Hematopoietic multipotent progenitor cell (in vitro differentiated cells): ENCODE measurements at regions not wholly inside any gene's neighbourhood (a gene's known extent, or its start where the extent isn't known, plus 50 kb on each side); places are given as distances from the start of the nearest gene placed in this dataset.
"Not testable (repeated sequence)": the region's sequence is repeated elsewhere in the genome, so short reads cannot be mapped to it uniquely, and the experiment has no call there.

ENCODE experiments used
- DNase-seq, 3 donors: peaks; one replicate each; pipeline ENCODE4 v3.0.0-alpha.2; 2011 to 2015; ENCODE audit warnings: low read depth in 2 of 3, low spot score in 2 of 3

DNA sequence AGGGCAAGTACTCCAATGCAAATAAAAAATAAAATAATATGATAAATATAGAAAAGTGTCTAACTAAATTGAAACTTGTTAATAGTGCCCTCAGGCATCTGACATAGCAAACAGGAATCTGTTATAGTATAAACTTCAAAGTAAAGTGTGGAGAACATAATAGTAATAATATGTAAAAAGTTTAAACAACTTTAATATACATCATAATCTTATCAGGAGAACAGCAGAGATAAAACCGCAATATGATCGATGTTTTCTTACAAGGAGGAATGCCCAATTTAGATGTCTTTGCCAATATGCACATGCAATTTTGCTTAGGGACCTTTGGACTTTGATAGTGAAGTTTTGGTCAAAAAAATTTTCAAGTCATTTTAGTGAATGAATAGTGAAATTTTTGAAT, 514.8 kb upstream of the IMPG1 start:
- no peak for DNase-seq

- no peak for DNase-seq
Observed at GRCh38 chr6:76584121-76584520, 511.7 kb upstream of the IMPG1 start.

- DNase-seq: no peak
Observed at GRCh38 chr6:76578746-76579145, 506.3 kb upstream of the IMPG1 start.

- DNase-seq: no peak
Observed at GRCh38 chr6:76574746-76575145, 502.3 kb upstream of the IMPG1 start.

- no peak for DNase-seq
Observed at GRCh38 chr6:76565932-76566331, 493.5 kb upstream of the IMPG1 start.

GRCh38 chr6:76562371-76562770, 489.9 kb upstream of the IMPG1 start:
- DNase-seq: not testable (repeated sequence)

DNA sequence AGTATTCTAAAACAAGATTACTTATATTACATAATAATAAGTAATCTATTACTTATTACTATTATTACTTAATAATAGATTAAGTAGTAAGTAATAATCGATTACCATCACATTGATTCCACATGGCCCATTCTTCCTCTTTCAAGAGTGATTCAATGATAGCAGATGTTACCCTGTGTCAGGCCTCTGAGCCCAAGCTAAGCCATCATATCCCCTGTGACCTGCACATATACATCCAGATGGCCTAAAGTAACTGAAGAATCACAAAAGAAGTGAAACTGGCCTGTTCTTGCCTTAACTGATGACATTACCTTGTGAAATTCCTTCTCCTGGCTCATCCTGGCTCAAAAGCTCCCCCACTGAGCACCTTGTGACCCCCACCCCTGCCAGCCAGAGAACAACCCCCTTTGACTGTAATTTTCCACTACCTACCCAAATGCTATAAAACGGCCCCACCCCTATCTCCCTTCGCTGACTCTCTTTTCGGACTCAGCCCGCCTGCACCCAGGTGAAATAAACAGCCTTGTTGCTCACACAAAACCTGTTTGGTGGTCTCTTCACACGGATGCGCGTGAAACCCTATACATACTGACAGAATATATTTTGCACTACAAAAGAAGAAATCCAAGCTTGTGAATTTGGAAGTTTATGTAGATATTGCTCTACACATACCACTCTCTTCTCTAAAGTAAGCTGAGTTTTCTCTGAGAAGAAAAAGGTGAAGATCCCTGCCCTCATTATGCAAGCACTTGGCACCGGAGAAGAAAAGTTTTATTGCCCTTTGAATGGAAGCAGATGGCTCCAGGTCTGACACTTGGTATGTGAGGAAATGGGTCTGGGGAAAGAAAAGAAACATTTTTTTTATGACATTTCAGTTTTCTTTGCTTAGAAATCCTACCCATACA, 488.6 kb upstream of the IMPG1 start:
- not testable (repeated sequence) for DNase-seq

- no peak for DNase-seq
Observed at GRCh38 chr6:76553256-76553655, 480.8 kb upstream of the IMPG1 start.

GRCh38 chr6:76552268-76552667, 479.8 kb upstream of the IMPG1 start:
- DNase-seq: no peak

GRCh38 chr6:76533661-76534060, 461.2 kb upstream of the IMPG1 start:
- DNase-seq: no peak

DNA sequence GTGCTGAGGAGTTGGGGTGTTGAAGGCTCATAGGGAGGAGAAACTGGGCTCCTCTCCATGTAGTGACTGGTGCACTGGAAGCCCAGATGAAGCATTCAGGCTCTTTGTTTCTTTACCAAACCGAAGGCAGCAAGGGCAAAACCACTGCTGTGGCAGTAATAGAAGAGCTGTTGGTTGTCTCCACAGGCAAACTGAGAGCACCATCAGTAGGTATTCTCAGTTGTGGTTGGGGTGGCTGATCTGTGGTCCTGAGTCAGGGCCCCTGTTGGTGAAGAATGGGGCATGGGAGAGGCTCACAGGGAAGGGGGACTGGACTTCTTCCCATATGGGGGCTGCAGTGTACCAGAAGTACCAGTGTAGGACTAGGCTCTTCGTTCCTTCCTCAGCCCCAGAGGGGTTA, 460.2 kb upstream of the IMPG1 start:
- no peak for DNase-seq

GRCh38 chr6:76518443-76518842, 446.0 kb upstream of the IMPG1 start:
- DNase-seq: no peak

DNA sequence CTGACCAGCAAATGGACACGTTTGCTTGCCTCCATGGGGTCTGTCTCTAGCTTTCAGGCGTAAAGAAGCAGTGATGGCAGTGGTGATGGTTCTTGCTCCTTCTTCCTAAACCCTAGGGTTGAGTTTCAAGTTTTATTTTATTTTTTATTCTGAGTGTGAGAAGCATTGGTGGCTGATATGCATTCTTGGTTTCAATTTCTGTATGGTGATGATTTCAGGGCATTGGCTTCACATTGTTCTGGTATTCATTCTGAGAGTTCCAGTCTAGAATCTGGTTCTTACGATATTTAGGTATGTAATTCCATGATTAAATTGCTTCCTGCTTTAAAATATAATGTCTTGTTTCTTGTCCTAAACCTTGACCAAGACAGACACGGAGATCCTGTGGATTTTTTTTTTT, 444.5 kb upstream of the IMPG1 start:
- DNase-seq: no peak

DNA sequence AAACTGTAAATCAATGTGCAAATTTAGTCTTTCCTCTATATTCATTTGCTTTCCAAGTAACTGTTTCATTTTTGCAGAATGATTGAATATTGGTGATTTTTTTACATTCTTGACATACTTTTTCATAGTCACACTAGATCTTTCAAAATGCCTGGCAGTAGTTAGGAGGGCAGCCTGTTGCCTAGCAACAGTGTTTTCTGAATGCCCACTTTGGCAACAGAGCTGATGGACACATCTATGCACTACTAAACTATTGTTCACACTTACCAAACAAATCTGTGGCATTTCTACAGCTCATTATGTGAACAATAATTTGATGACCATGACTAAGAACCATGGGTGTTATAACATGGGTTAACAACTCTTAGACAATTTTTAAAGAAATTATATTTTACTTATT, 438.0 kb upstream of the IMPG1 start:
- no peak for DNase-seq

DNA sequence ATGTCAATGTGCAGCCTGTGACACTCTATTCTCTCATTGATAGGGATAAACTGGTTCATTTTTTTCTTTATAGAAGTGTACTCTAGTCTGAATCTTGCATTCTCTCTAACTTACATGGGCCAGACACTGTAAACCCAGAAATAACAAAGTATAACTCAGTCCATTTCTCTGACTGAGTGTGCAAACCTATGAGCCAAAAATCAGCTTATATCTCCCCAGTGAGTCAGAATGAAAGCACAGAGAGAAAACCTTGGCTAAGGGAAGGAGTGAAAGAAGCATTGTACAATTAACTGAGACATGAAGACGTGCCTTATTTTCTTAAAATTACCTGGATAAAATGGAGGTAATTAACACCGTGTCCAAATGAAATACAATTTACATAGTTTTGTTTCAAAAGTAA, 436.9 kb upstream of the IMPG1 start:
- no peak for DNase-seq

DNA sequence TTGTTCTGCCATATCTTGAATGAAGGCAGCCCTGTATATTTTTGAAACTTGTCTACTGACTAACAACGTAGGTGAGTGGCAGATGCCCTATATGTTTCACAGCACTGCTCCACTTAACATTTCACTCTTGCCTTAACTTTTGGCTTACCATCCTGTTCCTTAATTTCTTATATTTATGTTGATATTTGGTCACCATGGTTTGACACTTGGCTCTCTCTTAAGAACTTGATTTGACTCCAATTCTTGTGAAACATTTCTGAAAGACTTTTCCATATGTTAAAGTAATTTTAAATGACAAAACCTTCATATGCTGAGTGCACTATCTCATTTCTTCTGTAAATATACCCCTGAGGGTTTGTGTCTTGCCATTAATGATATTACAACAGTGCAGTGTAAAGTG, 434.3 kb upstream of the IMPG1 start:
- DNase-seq: no peak

GRCh38 chr6:76495909-76496308, 423.4 kb upstream of the IMPG1 start:
- no peak for DNase-seq

DNA sequence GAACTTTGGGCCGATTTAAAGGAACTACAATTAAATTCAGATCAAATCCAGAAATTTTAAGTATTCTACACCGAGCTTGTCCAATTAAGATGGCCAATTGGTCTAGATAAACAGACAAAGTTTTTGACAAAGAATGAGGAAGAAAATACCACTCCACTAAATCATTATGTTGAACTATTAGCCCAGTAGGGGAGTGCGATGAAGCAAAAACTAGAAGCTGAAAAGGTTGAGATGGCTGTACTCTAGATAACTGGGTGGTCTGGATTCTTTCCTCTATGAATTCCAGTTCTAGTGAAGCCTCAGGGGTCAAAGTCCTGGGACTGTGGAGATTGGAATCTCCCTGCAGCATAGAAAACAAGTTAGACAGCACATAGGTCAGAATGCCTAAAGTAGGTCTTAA, 418.9 kb upstream of the IMPG1 start:
- not testable (repeated sequence) for DNase-seq

DNA sequence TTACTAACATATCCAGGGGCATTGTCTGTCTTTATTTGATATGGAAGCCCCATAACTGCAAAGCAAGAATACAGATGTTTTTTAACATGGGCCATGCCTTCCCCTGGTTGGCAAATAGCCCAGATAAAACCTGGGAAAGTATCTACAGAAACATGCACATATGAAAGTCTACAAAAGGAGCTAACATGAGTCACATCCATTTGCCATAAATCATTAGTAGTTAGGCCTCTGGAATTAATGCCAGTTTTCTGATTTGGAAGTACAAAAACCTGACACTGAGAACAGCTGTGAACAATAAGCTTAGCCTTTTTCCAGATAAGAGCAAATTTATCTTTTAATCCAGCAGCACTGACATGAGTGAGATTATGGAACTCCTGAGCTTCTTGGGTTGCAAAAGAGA, 418.0 kb upstream of the IMPG1 start:
- DNase-seq: no peak

GRCh38 chr6:76481101-76481500, 408.6 kb upstream of the IMPG1 start:
- DNase-seq: no peak

- DNase-seq: no peak
Observed at GRCh38 chr6:76472858-76473257, 400.4 kb upstream of the IMPG1 start.

- no peak for DNase-seq
Observed at GRCh38 chr6:76466286-76466685, 393.8 kb upstream of the IMPG1 start.

GRCh38 chr6:76465410-76465809, 392.9 kb upstream of the IMPG1 start:
- DNase-seq: no peak
